ENCODE measurements at regions not wholly inside any gene's neighbourhood (a gene's known extent, or its start where the extent isn't known, plus 50 kb on each side); places are given as distances from the start of the nearest gene placed in this dataset.

DNA sequence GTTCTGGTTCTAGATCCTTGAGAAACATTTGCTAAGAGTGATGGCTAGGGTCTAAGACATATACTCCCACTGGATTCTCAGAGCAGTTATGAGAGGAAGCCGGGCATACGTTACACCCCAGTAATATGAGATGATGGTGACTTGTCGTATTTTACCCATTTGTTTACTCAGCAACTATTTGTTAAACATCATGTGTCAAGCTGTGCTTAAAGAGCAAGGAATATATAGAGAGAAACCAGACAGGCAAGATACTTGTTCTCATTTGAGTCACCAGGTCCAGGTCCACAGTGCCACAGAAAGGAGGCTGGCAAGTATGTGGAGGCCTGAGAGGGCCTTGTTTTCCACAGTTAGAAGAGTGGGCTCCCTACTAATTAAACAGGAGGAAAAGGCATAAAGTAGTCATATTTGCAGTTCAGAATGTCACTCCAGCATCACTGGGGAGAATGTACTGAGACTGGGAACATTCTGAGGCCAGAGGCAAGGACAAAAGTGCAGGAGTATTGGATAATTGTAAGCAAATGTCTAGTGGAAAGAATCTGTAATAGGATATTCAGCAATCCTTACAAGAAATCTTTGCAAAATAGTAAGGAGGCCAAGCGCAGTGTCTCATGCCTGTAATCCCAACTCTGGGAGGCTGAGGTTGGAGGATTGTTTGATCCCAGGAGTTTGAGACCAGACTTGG lies 142.2 kb downstream of the IRS2 start:
- H3K27me3 ChIP-seq (ENCODE audit: insufficient read depth, low read depth, severe bottlenecking), result no peaks in the 10 kb centered on the region
- DNase-seq, result no peak
- no peak overlapping the region for H3K4me3 ChIP-seq (ENCODE audit: low read depth, low read length)
- peaks cover 20% of the 10 kb centered on the region for H3K9me3 ChIP-seq (ENCODE audit: severe bottlenecking)
- H3K36me3 ChIP-seq, result no peaks in the 10 kb centered on the region
- TF ChIP-seq, protein P1, sequence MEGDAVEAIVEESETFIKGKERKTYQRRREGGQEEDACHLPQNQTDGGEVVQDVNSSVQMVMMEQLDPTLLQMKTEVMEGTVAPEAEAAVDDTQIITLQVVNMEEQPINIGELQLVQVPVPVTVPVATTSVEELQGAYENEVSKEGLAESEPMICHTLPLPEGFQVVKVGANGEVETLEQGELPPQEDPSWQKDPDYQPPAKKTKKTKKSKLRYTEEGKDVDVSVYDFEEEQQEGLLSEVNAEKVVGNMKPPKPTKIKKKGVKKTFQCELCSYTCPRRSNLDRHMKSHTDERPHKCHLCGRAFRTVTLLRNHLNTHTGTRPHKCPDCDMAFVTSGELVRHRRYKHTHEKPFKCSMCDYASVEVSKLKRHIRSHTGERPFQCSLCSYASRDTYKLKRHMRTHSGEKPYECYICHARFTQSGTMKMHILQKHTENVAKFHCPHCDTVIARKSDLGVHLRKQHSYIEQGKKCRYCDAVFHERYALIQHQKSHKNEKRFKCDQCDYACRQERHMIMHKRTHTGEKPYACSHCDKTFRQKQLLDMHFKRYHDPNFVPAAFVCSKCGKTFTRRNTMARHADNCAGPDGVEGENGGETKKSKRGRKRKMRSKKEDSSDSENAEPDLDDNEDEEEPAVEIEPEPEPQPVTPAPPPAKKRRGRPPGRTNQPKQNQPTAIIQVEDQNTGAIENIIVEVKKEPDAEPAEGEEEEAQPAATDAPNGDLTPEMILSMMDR (IDR thresholded peaks at IDR 0.05; ENCODE audit: low read depth, low read length), result no peak
- H3K27ac ChIP-seq, result no peak overlapping the region

DNA sequence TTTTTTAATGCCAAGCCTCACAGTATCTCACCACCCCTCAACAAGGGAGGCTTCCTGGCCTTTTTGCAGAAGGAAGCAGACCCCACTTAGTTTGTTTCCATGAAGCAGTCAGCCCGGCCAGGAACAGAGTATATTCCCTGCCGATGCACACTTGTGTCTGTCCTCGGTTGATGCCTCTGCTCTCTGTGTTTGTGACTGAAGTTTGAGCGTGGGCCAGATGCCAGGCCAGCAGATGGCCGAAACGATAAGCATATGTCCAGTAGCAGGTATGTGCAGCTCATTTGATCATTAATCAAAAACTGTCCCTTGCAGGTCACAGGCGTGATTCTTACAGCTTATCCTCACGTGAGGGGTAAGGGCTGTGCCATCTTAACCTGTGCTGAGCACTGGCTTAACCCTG lies 144.0 kb downstream of the IRS2 start:
- peak; percentile 58 for DNase-seq
- TF ChIP-seq, protein P1 (IDR thresholded peaks at IDR 0.05; ENCODE audit: low read depth, low read length), result no peak
- Histone ChIP-seq H3K27me3 (ENCODE audit: insufficient read depth, low read depth, severe bottlenecking) (no peaks in the 10 kb centered on the region), H3K36me3 (no peaks in the 10 kb centered on the region), H3K9me3 (ENCODE audit: severe bottlenecking) (peaks cover 23% of the 10 kb centered on the region), H3K27ac (no peak overlapping the region), H3K4me3 (ENCODE audit: low read depth, low read length) (no peak overlapping the region)

DNA sequence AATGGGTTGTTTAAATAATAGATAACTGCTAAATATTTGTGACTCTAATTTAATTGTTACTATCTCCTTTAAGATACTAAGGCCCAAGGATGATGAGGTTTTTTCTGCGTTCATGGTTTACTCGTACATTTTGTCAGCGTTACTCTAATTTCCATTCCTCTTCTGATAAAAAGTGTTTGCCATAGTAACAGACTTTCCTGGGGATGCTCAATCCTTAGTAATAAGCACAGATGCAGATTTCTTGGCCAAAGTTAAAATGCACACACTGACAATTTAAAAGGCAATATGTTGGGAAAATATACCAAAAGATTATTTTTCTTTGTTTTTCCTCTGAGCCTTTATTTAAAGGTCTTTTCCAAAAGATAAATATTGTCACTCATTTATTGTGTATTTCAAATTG lies 149.6 kb downstream of the IRS2 start:
- no peaks in the 10 kb centered on the region for H3K27me3 ChIP-seq (ENCODE audit: insufficient read depth, low read depth, severe bottlenecking)
- TF ChIP-seq, protein P1 (IDR thresholded peaks at IDR 0.05; ENCODE audit: low read depth, low read length), result no peak
- H3K9me3 ChIP-seq (ENCODE audit: severe bottlenecking), result peaks cover 23% of the 10 kb centered on the region
- no peaks in the 10 kb centered on the region for H3K36me3 ChIP-seq
- H3K27ac ChIP-seq, result no peak overlapping the region
- DNase-seq, result no peak
- no peak overlapping the region for H3K4me3 ChIP-seq (ENCODE audit: low read depth, low read length)

DNA sequence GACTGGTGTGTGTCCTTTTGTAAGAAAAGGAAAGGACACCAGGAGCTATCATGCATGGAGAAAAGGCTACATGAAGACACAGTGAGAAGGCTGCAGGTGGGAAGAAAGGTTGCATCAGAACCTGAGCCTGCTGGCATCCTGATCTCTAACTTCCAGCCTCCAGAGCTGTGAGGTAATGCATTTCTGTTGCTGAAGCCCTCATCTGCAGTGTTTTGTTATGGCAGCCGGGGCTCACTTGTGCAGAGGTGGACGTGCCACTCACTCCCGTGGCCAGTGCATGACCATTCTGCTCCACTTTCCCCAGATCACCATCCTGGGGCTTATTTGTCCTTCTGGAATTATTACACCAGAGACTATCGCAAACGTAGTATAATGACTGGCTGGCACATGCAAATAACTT lies 155.3 kb downstream of the IRS2 start:
- Histone ChIP-seq H3K27ac (no peak overlapping the region), H3K4me3 (ENCODE audit: low read depth, low read length) (no peak overlapping the region), H3K9me3 (ENCODE audit: severe bottlenecking) (no peaks in the 10 kb centered on the region), H3K36me3 (no peaks in the 10 kb centered on the region), H3K27me3 (ENCODE audit: insufficient read depth, low read depth, severe bottlenecking) (no peaks in the 10 kb centered on the region)
- TF ChIP-seq, protein P1 (IDR thresholded peaks at IDR 0.05; ENCODE audit: low read depth, low read length), result no peak
- DNase-seq, result no peak

DNA sequence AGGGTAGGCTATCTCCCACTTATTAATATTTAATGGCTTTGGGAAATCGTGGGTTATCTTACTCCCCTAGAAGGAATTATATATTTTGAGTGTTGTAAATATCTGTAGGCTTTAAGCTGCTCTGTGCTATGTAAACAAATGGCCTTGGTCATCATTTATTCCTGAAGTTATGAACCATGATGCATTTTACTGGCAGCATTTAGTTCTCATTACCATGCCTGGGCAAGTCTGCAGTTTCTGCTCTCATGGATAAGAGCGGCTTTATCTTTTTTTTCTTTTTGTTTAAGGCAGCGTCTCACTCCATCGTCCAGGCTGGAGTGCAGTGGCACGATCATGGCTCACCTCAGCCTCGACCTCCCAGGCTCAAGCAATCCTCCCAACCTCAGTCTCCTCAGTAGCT lies 156.1 kb downstream of the IRS2 start:
- DNase-seq, result no peak
- Histone ChIP-seq H3K27ac (no peak overlapping the region), H3K27me3 (ENCODE audit: insufficient read depth, low read depth, severe bottlenecking) (no peaks in the 10 kb centered on the region), H3K9me3 (ENCODE audit: severe bottlenecking) (no peaks in the 10 kb centered on the region), H3K36me3 (no peaks in the 10 kb centered on the region), H3K4me3 (ENCODE audit: low read depth, low read length) (no peak overlapping the region)
- TF ChIP-seq, protein P1 (IDR thresholded peaks at IDR 0.05; ENCODE audit: low read depth, low read length), result no peak

DNA sequence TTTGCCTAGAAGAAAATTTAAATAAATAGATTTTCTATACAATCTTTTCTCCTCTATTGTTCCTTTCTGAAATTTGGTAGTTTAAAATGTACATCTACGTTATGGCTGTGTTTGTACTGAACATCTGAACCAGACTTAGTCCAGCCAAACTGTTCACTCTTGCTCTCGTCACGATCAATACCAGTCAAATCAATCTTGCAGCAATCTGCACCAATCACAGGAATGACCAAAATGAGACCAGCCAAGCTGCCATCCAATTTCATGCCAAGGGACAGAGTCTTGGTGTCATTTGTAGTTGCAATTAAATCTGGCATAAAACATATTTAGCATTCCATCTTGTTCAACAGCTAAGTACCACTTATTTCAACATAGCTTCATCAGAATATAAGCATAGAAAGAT lies 156.6 kb downstream of the IRS2 start:
- TF ChIP-seq, protein P1 (IDR thresholded peaks at IDR 0.05; ENCODE audit: low read depth, low read length), result no peak

More for the DNA sequence above, 156.6 kb downstream of the IRS2 start:
- H3K27ac ChIP-seq, result no peak overlapping the region
- no peaks in the 10 kb centered on the region for H3K36me3 ChIP-seq
- H3K4me3 ChIP-seq (ENCODE audit: low read depth, low read length), result no peak overlapping the region
- no peaks in the 10 kb centered on the region for H3K27me3 ChIP-seq (ENCODE audit: insufficient read depth, low read depth, severe bottlenecking)
- DNase-seq, result no peak
- H3K9me3 ChIP-seq (ENCODE audit: severe bottlenecking), result no peaks in the 10 kb centered on the region
